ENCODE measurements at regions not wholly inside any gene's neighbourhood (a gene's known extent, or its start where the extent isn't known, plus 50 kb on each side); places are given as distances from the start of the nearest gene placed in this dataset.

DNA sequence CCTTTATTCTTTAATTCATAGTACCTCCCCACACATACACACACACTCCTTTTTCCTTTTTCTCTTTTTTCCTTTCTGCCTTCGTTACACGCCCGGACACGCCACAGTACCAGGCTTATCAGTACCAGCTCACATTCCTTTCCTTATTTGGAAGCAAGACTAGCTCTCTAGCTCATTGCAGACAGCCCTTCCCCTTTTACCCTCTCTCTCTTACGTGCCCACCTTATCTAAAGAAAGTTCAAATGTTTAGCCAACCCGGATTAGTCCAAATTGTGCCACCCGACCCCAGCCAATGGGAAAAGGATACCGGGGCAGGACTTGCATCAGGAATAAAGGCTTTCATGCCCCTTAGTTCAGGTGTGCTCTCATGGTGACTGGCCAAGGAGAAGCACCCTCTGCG, 194.7 kb upstream of the VCX3A start:
- Histone ChIP-seq H3K4me3 (ENCODE audit: low read length) (no peak overlapping the region), H3K36me3 (ENCODE audit: control insufficient read depth, low read length) (no peaks in the 10 kb centered on the region), H3K79me2 (ENCODE audit: control insufficient read depth, low read length) (no peaks in the 10 kb centered on the region), H3K4me2 (ENCODE audit: low read length) (no peak overlapping the region), H3F3A (ENCODE audit: control insufficient read depth, insufficient read depth) (no peaks in the 10 kb centered on the region), H3K9me3 (ENCODE audit: control insufficient read depth, insufficient read depth, low read length) (no peaks in the 10 kb centered on the region), H3K27me3 (ENCODE audit: control insufficient read depth, low read length) (no peaks in the 10 kb centered on the region), H3K4me1 (ENCODE audit: control insufficient read depth, low read length) (peaks cover 19% of the 10 kb centered on the region), H4K20me1 (ENCODE audit: control insufficient read depth, insufficient read depth, low read depth, low read length) (no peaks in the 10 kb centered on the region), H3K9me2 (replicated peaks; ENCODE audit: control insufficient read depth, low read length) (no peaks in the 10 kb centered on the region), H3K27ac (ENCODE audit: low read depth, low read length) (no peak overlapping the region)
- TF ChIP-seq, protein P1, sequence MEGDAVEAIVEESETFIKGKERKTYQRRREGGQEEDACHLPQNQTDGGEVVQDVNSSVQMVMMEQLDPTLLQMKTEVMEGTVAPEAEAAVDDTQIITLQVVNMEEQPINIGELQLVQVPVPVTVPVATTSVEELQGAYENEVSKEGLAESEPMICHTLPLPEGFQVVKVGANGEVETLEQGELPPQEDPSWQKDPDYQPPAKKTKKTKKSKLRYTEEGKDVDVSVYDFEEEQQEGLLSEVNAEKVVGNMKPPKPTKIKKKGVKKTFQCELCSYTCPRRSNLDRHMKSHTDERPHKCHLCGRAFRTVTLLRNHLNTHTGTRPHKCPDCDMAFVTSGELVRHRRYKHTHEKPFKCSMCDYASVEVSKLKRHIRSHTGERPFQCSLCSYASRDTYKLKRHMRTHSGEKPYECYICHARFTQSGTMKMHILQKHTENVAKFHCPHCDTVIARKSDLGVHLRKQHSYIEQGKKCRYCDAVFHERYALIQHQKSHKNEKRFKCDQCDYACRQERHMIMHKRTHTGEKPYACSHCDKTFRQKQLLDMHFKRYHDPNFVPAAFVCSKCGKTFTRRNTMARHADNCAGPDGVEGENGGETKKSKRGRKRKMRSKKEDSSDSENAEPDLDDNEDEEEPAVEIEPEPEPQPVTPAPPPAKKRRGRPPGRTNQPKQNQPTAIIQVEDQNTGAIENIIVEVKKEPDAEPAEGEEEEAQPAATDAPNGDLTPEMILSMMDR (IDR thresholded peaks at IDR 0.05; ENCODE audit: low read depth, low read length, poor library complexity, severe bottlenecking): no peak
- TF ChIP-seq EZH2phosphoT487 (IDR thresholded peaks at IDR 0.05; ENCODE audit: borderline replicate concordance, low read length): no peak

DNA sequence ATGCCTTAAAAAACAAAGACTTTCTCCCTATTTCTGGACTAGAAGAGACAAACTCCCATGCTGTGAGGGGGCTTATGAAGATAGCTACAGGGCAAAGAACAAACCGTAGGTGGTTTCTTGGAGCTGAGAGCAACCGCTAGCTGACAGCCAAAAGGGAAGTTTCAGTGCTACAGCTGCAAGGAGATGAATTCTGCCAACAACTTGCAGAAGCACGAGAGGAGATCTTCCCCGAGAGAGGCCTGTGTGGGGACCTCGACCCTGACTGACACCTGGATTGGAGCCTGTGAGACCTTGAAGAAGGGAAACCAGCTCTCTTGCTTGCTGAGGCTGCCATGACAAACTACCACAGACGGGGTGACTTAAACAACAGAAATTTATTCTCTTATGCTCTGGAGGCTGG, 183.8 kb upstream of the VCX3A start:
- H4K20me1 ChIP-seq (ENCODE audit: control insufficient read depth, insufficient read depth, low read depth, low read length): no peaks in the 10 kb centered on the region
- H3K27ac ChIP-seq (ENCODE audit: low read depth, low read length): no peak overlapping the region
- no peak overlapping the region for H3K4me2 ChIP-seq (ENCODE audit: low read length)
- H3K4me3 ChIP-seq (ENCODE audit: low read length): no peak overlapping the region
- no peaks in the 10 kb centered on the region for H3K9me3 ChIP-seq (ENCODE audit: control insufficient read depth, insufficient read depth, low read length)
- H3K4me1 ChIP-seq (ENCODE audit: control insufficient read depth, low read length): no peaks in the 10 kb centered on the region
- TF ChIP-seq, protein P1 (IDR thresholded peaks at IDR 0.05; ENCODE audit: low read depth, low read length, poor library complexity, severe bottlenecking): no peak
- TF ChIP-seq EZH2phosphoT487 (IDR thresholded peaks at IDR 0.05; ENCODE audit: borderline replicate concordance, low read length): no peak
- H3K36me3 ChIP-seq (ENCODE audit: control insufficient read depth, low read length): no peaks in the 10 kb centered on the region
- no peaks in the 10 kb centered on the region for H3F3A ChIP-seq (ENCODE audit: control insufficient read depth, insufficient read depth)
- H3K9me2 ChIP-seq (replicated peaks; ENCODE audit: control insufficient read depth, low read length): no peaks in the 10 kb centered on the region
- H3K27me3 ChIP-seq (ENCODE audit: control insufficient read depth, low read length): no peaks in the 10 kb centered on the region
- no peaks in the 10 kb centered on the region for H3K79me2 ChIP-seq (ENCODE audit: control insufficient read depth, low read length)

DNA sequence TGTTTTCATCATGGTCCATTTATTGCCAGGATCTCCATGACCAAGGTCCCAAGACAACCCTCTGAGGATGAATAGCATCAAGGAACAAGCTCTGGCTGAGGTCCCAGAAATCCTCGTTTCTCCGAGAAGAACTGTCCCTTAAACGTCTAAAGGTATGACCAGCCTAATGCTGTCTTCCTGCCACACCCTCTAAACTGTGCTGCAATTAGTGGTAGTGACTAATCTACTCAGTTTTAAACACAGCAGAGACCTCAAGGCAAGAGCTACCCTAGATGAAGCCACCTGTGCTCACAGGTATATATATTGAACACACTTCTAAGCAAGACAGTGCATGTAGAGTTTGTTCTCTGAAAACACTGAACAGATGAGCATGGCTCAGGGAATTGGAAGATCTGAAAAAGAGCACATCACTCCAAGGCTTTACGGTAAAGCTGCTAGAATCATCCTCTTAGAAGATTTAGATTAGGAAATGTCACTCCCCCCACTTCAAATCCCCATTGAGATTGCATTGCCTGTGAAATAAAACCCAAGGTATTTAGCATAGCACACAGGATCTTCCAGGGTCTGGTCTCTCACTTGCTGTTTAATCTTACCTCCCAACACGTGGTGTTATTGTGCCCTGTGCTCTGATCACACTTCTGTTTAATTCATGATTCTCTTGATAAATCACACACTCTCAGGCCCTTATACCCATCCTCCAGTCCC, 173.9 kb upstream of the VCX3A start:
- Histone ChIP-seq H3K79me2 (ENCODE audit: control insufficient read depth, low read length) (no peaks in the 10 kb centered on the region), H3K4me2 (ENCODE audit: low read length) (no peak overlapping the region), H3K4me1 (ENCODE audit: control insufficient read depth, low read length) (no peaks in the 10 kb centered on the region), H3K36me3 (ENCODE audit: control insufficient read depth, low read length) (no peaks in the 10 kb centered on the region), H3K4me3 (ENCODE audit: low read length) (no peak overlapping the region), H3F3A (ENCODE audit: control insufficient read depth, insufficient read depth) (no peaks in the 10 kb centered on the region), H3K27ac (ENCODE audit: low read depth, low read length) (no peak overlapping the region), H3K9me2 (replicated peaks; ENCODE audit: control insufficient read depth, low read length) (no peaks in the 10 kb centered on the region), H4K20me1 (ENCODE audit: control insufficient read depth, insufficient read depth, low read depth, low read length) (no peaks in the 10 kb centered on the region), H3K9me3 (ENCODE audit: control insufficient read depth, insufficient read depth, low read length) (no peaks in the 10 kb centered on the region), H3K27me3 (ENCODE audit: control insufficient read depth, low read length) (no peaks in the 10 kb centered on the region)
- no peak for TF ChIP-seq EZH2phosphoT487 (IDR thresholded peaks at IDR 0.05; ENCODE audit: borderline replicate concordance, low read length)
- TF ChIP-seq, protein P1 (IDR thresholded peaks at IDR 0.05; ENCODE audit: low read depth, low read length, poor library complexity, severe bottlenecking): no peak
